Hindlimb muscle (tissue), 1 donor: ENCODE measurements at regions not wholly inside any gene's neighbourhood (a gene's known extent, or its start where the extent isn't known, plus 50 kb on each side); places are given as distances from the start of the nearest gene placed in this dataset.
"Not testable (repeated sequence)": the region's sequence is repeated elsewhere in the genome, so short reads cannot be mapped to it uniquely, and the experiment has no call there.

Experiments used
- DNase-seq: peaks from one replicate; pipeline ENCODE4 v3.0.0-alpha.2; 2013

- no peak for DNase-seq
Observed at GRCh38 chrX:37904833-37905232, 57.5 kb upstream of the DYNLT3 start.

- no peak for DNase-seq
Observed at GRCh38 chrX:37905436-37906147, 58.2 kb upstream of the DYNLT3 start.

- DNase-seq: no peak
Observed at GRCh38 chrX:37906357-37906756, 59.0 kb upstream of the DYNLT3 start.

GRCh38 chrX:37910186-37910585 is 62.8 kb upstream of the DYNLT3 start:
- DNase-seq: no peak

GRCh38 chrX:37912304-37912703 is 64.9 kb upstream of the DYNLT3 start:
- no peak for DNase-seq

- no peak for DNase-seq
Observed at GRCh38 chrX:37912777-37913176, 65.4 kb upstream of the DYNLT3 start.

GRCh38 chrX:37918168-37918567 is 70.8 kb upstream of the DYNLT3 start:
- DNase-seq: no peak

GRCh38 chrX:37918703-37919102 is 71.3 kb upstream of the DYNLT3 start:
- no peak for DNase-seq

- DNase-seq: no peak
Observed at GRCh38 chrX:37921758-37922157, 74.4 kb upstream of the DYNLT3 start.

GRCh38 chrX:37922928-37923327 is 75.6 kb upstream of the DYNLT3 start:
- no peak for DNase-seq

GRCh38 chrX:37925761-37926160 is 78.4 kb upstream of the DYNLT3 start:
- DNase-seq: not testable (repeated sequence)

GRCh38 chrX:37926700-37927099 is 79.3 kb upstream of the DYNLT3 start:
- peak; percentile 20 for DNase-seq

GRCh38 chrX:37942170-37942569 is 64.2 kb upstream of the SYTL5 start:
- DNase-seq: no peak

GRCh38 chrX:37943554-37944344 is 62.6 kb upstream of the SYTL5 start:
- no peak for DNase-seq

GRCh38 chrX:37946197-37946596 is 60.2 kb upstream of the SYTL5 start:
- DNase-seq: no peak

GRCh38 chrX:37955273-37955672 is 51.1 kb upstream of the SYTL5 start:
- DNase-seq: no peak

GRCh38 chrX:37956223-37956622 is 50.1 kb upstream of the SYTL5 start:
- no peak for DNase-seq
